HG03378 (cell line): ENCODE measurements at regions not wholly inside any gene's neighbourhood (a gene's known extent, or its start where the extent isn't known, plus 50 kb on each side); places are given as distances from the start of the nearest gene placed in this dataset.

Source experiments
- ATAC-seq: cut with Tn5 transposase; IDR thresholded peaks from one replicate; pipeline ENCODE4 v1.9.1; 2021; ENCODE audit warnings: mild to moderate bottlenecking, moderate library complexity; ENCODE audit not compliant: unreplicated experiment

DNA sequence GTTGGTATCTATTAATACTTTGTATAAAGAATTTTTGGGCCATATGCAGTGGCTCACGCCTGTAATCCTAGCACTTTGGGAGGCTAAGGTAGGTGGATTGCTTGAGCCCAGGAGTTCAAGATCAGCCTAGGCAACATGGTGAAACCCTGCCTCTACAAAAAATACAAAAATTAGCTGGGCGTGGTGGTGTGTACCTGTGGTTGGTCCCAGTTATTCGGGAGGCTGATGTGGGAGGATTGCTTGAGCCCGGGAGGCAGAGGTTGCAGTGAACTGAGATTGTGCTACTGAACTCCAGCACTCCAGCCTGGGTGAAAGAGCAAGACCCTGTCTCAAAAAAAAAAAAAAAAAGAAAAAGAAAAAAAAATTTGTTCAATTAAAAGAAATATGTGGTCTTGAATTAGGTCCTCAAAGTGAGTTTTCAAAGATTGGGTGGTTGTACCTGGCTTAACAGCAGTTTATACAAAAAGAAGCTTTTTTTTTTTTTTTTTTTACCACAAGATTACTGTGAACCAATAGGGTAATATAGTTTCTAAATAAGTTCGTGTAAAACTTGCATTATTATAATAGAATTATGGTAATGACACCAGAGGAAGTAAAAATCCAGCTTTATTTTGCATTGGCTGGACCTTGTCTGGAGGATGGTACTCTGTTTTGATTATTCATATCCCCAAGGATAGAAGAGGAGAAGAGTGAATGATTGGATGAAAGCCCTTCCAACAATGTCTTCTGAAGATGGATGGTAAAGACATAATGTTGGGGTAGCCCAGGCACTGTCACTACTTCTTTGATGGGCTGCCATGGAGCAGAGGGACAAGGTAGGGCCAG lies 210.3 kb downstream of the MYCN start:
- ATAC-seq = no peak

DNA sequence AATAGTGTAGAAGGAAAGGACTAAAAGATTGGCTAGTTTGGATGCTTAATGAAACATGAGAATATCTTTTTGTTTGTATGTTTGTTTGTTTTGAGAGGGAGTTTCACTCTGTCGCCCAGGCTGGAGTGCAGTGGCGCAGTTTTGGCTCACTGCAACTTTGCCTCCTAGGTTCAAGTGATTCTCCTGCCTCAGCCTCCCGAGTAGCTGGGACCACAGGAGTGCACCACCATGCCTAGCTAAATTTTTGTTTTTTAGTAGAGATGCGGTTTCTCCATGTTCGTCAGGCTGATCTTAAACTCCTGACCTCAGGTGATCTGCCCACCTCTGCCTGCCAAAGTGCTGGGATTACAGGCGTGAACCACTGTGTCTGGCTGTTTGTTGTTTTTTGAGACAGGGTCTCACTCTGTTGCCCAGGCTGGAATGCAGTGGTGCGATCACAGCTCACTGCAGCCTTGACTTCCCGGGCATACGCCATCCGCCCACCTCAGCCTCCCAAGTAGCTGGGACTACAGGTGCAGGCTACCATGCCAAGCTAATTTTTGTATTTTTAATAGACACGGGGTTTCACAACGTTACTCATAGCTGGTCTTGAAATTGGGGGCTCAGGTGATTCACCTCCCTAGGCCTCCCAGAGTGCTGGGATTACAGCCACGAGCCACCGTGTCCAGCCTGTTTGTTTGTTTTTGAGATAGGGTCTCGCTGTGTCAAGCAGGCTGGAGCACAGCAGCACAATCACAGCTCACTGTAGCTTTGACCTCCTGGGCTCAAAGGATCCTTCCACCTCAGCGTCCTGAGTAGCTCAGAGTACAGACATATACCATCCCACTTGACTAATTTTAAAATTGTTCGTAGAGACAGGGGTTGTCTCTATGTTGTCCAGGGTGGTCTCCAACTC lies 209.2 kb downstream of the MYCN start:
- ATAC-seq = no peak

- ATAC-seq = no peak
Measured at GRCh38 chr2:16148632-16149348, 208.4 kb downstream of the MYCN start.

- no peak for ATAC-seq
Measured at GRCh38 chr2:16142383-16143361, 202.3 kb downstream of the MYCN start.

DNA sequence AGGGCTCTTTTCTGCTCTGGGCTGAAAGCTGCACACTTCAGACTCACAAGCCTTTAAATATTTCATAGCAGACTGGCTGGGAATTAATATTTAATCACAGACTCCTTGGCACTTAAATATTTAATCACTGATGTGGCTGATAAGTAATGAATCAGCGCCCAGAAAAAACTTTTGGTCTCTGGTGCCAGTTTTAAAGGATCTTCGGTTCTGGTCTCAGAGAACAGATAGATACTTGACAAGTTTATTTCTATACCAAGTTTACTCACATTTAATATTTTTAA lies 201.2 kb downstream of the MYCN start:
- ATAC-seq = no peak

DNA sequence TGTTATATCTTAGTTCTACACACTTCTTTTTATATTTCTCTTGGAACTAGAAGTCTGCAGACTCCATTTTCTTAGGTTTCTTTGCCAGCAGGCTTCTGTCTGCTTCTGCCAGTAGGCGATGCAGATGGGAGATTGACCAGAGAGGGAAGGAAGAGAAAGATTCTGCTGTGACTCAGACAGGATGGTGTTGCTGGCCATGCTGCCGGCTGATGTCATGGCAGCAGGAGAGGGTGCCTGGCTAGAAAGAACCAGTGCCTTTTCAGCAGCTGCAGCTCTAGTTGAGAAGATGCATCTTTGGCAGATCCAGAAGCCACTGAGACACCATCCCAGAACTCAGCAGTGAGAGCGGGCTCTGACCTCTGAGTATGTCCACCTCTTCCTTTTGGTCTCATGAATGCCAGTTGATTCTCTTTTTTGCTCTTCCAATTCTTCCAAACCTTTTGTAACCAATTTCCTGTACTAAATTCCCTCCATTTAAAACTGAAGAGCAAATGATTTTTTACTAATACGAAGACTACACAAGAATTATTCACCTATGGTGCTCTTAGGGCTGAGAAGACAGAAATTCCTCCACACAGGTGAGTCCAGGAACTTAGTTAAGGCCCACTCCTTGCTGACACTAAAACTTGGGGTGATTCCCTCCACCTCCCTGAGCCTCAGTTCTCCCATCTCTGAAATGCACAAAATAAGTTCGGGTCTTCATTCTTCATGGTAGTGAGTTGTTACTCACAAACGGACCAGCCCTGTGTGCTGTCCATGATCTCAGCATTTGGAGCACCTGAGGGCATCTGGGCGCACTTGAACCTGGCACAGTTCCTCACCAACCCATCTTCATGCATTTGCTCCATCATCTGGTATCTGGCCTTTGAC lies 200.7 kb downstream of the MYCN start:
- no peak for ATAC-seq

- no peak for ATAC-seq
Measured at GRCh38 chr2:16139663-16140615, 199.6 kb downstream of the MYCN start.

GRCh38 chr2:16138811-16139662 lies 198.7 kb downstream of the MYCN start:
- ATAC-seq = no peak

GRCh38 chr2:16137080-16137755 lies 196.9 kb downstream of the MYCN start:
- no peak for ATAC-seq

GRCh38 chr2:16136461-16137035 lies 196.2 kb downstream of the MYCN start:
- ATAC-seq = no peak

GRCh38 chr2:16135913-16136310 lies 195.6 kb downstream of the MYCN start:
- no peak for ATAC-seq

- ATAC-seq = no peak
Measured at GRCh38 chr2:16135196-16135912, 195.0 kb downstream of the MYCN start.

GRCh38 chr2:16134436-16135165 lies 194.3 kb downstream of the MYCN start:
- ATAC-seq = no peak

DNA sequence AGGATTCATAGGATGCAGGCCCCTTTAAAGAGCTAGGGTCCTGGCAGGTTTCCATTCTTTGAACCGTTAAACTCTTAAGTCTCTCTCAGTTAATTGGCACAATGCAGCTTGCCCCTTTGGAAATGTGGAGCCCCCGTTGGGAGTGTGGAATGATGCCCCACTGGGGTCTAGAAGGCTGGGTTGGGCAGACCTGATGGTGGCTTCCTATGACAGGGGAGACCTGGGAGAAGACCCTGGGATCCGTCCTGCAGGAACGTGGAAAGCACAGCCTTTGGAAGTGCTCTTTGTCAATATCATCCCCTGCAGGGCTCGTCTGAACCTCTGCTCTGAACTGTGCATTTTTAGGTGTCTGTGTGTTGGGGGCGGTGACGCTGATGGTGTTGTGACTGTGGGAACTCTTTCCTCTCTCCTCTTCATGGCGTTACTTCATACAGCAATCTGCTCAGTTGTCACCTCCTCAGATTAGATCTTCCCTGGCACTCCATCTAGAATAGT lies 190.6 kb downstream of the MYCN start:
- ATAC-seq = no peak

- ATAC-seq = no peak
Measured at GRCh38 chr2:16130541-16130880, 190.2 kb downstream of the MYCN start.
